ENCODE measurements at regions not wholly inside any gene's neighbourhood (a gene's known extent, or its start where the extent isn't known, plus 50 kb on each side); places are given as distances from the start of the nearest gene placed in this dataset.

- Histone ChIP-seq H3K27me3 (ENCODE audit: insufficient read depth, low read length) (no peaks in the 10 kb centered on the region), H3K9me3 (ENCODE audit: low read length) (no peaks in the 10 kb centered on the region), H3K9ac (ENCODE audit: low read length) (no peak overlapping the region), H4K20me1 (ENCODE audit: insufficient read depth, low read length) (no peaks in the 10 kb centered on the region), H3K9me2 (ENCODE audit: low read depth, low read length) (no peaks in the 10 kb centered on the region), H3K4me1 (ENCODE audit: insufficient read depth, low read length, severe bottlenecking) (no peaks in the 10 kb centered on the region), H3K4me2 (ENCODE audit: low read length) (no peak overlapping the region), H3K27ac (ENCODE audit: low read depth, low read length, poor library complexity, severe bottlenecking) (no peak overlapping the region), H3F3A (ENCODE audit: insufficient read depth, low read length) (no peaks in the 10 kb centered on the region), H3K36me3 (ENCODE audit: insufficient read depth, low read length) (no peaks in the 10 kb centered on the region), H3K79me2 (ENCODE audit: insufficient read depth, low read length) (no peaks in the 10 kb centered on the region), H2AFZ (ENCODE audit: low read length) (no peak overlapping the region), H3K4me3 (ENCODE audit: low read depth, low read length, poor library complexity, severe bottlenecking) (no peak overlapping the region)
- TF ChIP-seq EZH2 (IDR thresholded peaks at IDR 0.05; ENCODE audit: borderline replicate concordance, low read length): no peak
- no peak for TF ChIP-seq CTCF (IDR thresholded peaks at IDR 0.05; ENCODE audit: low read length)
These were observed 83.3 kb downstream of the KLF5 start for GRCh38 chr13:73142071-73142470.

DNA sequence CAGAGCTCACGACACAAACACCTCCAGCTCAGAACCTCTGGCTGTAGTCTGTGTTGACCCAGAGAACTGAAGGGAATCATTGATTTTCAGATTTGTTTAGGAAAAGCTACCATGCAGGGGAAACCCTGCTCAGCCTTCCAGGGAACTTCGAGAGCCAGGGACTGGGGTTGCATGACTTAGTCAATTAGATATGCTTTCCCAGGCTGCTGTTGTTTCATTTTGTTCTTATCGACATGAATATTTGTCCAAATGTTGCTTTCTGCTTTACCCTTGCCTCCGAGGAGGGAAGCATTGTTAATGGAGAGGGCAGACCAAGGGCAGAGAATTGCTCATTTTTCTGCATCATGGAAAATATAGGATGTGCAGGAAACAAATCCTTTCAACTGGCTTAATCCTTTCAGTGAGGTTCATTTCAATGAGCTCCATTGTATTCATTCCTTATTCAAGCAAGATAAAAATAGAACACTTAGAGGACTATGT is 82.5 kb downstream of the KLF5 start:
- Histone ChIP-seq H2AFZ (ENCODE audit: low read length) (no peak overlapping the region), H3F3A (ENCODE audit: insufficient read depth, low read length) (no peaks in the 10 kb centered on the region), H3K36me3 (ENCODE audit: insufficient read depth, low read length) (no peaks in the 10 kb centered on the region), H3K4me1 (ENCODE audit: insufficient read depth, low read length, severe bottlenecking) (no peaks in the 10 kb centered on the region), H4K20me1 (ENCODE audit: insufficient read depth, low read length) (no peaks in the 10 kb centered on the region), H3K9me2 (ENCODE audit: low read depth, low read length) (no peaks in the 10 kb centered on the region), H3K79me2 (ENCODE audit: insufficient read depth, low read length) (no peaks in the 10 kb centered on the region), H3K27me3 (ENCODE audit: insufficient read depth, low read length) (no peaks in the 10 kb centered on the region), H3K4me2 (ENCODE audit: low read length) (no peak overlapping the region), H3K27ac (ENCODE audit: low read depth, low read length, poor library complexity, severe bottlenecking) (no peak overlapping the region), H3K9me3 (ENCODE audit: low read length) (no peaks in the 10 kb centered on the region), H3K9ac (ENCODE audit: low read length) (no peak overlapping the region), H3K4me3 (ENCODE audit: low read depth, low read length, poor library complexity, severe bottlenecking) (no peak overlapping the region)
- TF ChIP-seq CTCF (IDR thresholded peaks at IDR 0.05; ENCODE audit: low read length): no peak
- no peak for TF ChIP-seq EZH2 (IDR thresholded peaks at IDR 0.05; ENCODE audit: borderline replicate concordance, low read length)

- no peak overlapping the region for H2AFZ ChIP-seq (ENCODE audit: low read length)
- H3F3A ChIP-seq (ENCODE audit: insufficient read depth, low read length): no peaks in the 10 kb centered on the region
- H3K9me2 ChIP-seq (ENCODE audit: low read depth, low read length): no peaks in the 10 kb centered on the region
- no peaks in the 10 kb centered on the region for H3K79me2 ChIP-seq (ENCODE audit: insufficient read depth, low read length)
- H3K27me3 ChIP-seq (ENCODE audit: insufficient read depth, low read length): no peaks in the 10 kb centered on the region
- TF ChIP-seq CTCF (IDR thresholded peaks at IDR 0.05; ENCODE audit: low read length) (no peak), EZH2 (IDR thresholded peaks at IDR 0.05; ENCODE audit: borderline replicate concordance, low read length) (no peak)
- no peaks in the 10 kb centered on the region for H3K4me1 ChIP-seq (ENCODE audit: insufficient read depth, low read length, severe bottlenecking)
- no peaks in the 10 kb centered on the region for H3K36me3 ChIP-seq (ENCODE audit: insufficient read depth, low read length)
- no peak overlapping the region for H3K4me3 ChIP-seq (ENCODE audit: low read depth, low read length, poor library complexity, severe bottlenecking)
- no peaks in the 10 kb centered on the region for H4K20me1 ChIP-seq (ENCODE audit: insufficient read depth, low read length)
- no peak overlapping the region for H3K4me2 ChIP-seq (ENCODE audit: low read length)
- H3K9me3 ChIP-seq (ENCODE audit: low read length): no peaks in the 10 kb centered on the region
- H3K9ac ChIP-seq (ENCODE audit: low read length): no peak overlapping the region
- no peak overlapping the region for H3K27ac ChIP-seq (ENCODE audit: low read depth, low read length, poor library complexity, severe bottlenecking)
These were observed 82.0 kb downstream of the KLF5 start for GRCh38 chr13:73140801-73141200.
